HFF-Myc (cell line): ENCODE measurements at regions not wholly inside any gene's neighbourhood (a gene's known extent, or its start where the extent isn't known, plus 50 kb on each side); places are given as distances from the start of the nearest gene placed in this dataset.
A peak's percentile ranks its signal among the peaks of the same experiment; 100 is the strongest.

Source experiments
- DNase-seq: peaks from one replicate; pipeline ENCODE4 v3.0.0-alpha.2; 2011; ENCODE audit warnings: low read depth; ENCODE audit errors: extremely low read depth
- H3K4me3 ChIP-seq: replicated peaks from 2 replicates; pipeline ENCODE4 v1.5.1; 2011; ENCODE audit warnings: low read depth, mild to moderate bottlenecking, control low read depth, low read length
- TF ChIP-seq, protein P1 (sequence below): IDR thresholded peaks from 2 replicates; pipeline ENCODE4 v1.5.1; 2012; ENCODE audit warnings: mild to moderate bottlenecking, low read depth, low read length, control low read depth; ENCODE audit errors: missing control alignments

- H3K4me3 ChIP-seq = no peak overlapping the region
- TF ChIP-seq, protein P1, sequence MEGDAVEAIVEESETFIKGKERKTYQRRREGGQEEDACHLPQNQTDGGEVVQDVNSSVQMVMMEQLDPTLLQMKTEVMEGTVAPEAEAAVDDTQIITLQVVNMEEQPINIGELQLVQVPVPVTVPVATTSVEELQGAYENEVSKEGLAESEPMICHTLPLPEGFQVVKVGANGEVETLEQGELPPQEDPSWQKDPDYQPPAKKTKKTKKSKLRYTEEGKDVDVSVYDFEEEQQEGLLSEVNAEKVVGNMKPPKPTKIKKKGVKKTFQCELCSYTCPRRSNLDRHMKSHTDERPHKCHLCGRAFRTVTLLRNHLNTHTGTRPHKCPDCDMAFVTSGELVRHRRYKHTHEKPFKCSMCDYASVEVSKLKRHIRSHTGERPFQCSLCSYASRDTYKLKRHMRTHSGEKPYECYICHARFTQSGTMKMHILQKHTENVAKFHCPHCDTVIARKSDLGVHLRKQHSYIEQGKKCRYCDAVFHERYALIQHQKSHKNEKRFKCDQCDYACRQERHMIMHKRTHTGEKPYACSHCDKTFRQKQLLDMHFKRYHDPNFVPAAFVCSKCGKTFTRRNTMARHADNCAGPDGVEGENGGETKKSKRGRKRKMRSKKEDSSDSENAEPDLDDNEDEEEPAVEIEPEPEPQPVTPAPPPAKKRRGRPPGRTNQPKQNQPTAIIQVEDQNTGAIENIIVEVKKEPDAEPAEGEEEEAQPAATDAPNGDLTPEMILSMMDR = no peak
- peak; percentile 35 for DNase-seq
Measured at GRCh38 chr6:22025468-22026163, 271.2 kb downstream of the PRL start.

DNA sequence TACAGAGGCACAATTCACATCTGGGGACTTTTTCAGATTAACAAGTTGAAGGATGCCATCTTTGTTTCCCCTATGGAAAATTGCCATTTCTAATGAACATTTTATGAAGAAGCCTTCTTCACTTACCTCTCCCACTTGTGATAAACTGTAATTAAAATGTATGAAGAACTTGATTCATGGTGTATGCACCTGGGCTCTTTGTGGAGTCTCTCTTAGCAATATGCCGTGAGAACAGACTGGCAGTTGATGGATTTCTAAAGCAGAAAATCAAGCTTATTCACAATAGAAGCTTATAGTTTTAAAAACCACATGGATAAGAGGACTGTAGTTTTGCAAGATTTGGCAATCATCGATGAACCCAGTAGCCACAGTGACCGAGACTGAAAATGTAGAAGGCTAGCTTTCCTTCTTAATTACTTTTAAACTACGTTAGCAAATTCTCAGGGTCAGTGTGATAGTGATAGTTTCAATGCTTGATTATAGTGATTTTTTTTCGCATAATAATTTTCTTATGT is 270.6 kb downstream of the PRL start:
- TF ChIP-seq, protein P1 = no peak
- no peak overlapping the region for H3K4me3 ChIP-seq
- no peak for DNase-seq

- H3K4me3 ChIP-seq = no peak overlapping the region
- TF ChIP-seq, protein P1 = no peak
- DNase-seq = no peak
Measured at GRCh38 chr6:22027040-22027725, 269.7 kb downstream of the PRL start.

DNA sequence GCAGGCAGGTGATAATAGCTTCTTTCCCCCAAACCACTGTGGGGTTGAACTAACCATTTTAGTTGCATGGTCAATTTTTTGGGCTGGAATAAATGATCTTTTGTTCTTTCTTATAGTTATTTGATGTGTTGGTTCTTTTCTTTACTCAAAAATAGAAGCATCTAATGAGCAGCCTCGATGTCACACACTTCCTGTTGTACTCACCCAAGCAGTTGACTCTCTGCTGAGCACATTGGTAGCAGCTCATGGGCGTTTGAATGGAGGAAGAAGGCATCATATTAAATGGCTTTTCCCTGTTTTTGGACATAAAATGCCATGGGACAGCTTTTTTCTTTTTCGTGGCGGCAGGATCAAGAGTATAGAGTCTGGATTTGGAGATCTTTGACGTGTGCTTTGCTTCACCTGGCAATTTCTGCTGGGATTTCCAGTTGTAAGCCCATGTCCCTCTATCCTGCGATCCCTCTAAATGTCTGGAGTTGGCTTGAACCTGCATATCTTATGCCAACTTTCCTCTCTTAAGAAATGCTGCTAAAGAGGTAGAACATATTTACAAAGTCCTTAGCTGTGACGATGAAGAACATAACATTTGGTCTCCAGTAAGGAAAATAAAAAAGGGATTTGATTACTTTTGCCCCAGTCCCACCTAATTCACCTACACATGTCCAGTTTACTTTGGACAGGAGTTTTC is 268.3 kb downstream of the PRL start:
- TF ChIP-seq, protein P1 = no peak
- DNase-seq = no peak
- H3K4me3 ChIP-seq = no peak overlapping the region

DNA sequence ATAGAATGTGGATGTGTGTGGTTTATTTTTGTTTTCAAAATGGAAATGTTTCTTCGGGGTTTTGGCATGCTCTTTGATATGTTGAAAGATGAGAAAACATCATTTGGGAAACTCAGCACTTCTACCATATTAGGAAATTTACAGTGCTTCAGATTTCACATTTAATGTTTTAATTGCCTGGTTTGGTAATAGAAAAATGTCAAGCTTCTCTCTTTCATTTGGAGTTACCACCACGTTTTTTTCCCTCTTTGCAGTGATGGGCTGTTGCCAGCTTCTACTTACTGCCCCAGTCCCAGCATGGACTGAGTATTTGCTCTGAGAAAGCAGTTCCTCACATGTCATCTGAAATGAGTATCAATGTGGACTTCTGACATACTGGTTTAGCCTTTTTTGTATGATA is 267.7 kb downstream of the PRL start:
- TF ChIP-seq, protein P1 = no peak
- DNase-seq = no peak
- no peak overlapping the region for H3K4me3 ChIP-seq

GRCh38 chr6:22030730-22031619 is 265.9 kb downstream of the PRL start:
- DNase-seq = no peak
- TF ChIP-seq, protein P1 = no peak

More at GRCh38 chr6:22030730-22031619, 265.9 kb downstream of the PRL start:
- H3K4me3 ChIP-seq = no peak overlapping the region
